ENCODE measurements at regions not wholly inside any gene's neighbourhood (a gene's known extent, or its start where the extent isn't known, plus 50 kb on each side); places are given as distances from the start of the nearest gene placed in this dataset.

DNA sequence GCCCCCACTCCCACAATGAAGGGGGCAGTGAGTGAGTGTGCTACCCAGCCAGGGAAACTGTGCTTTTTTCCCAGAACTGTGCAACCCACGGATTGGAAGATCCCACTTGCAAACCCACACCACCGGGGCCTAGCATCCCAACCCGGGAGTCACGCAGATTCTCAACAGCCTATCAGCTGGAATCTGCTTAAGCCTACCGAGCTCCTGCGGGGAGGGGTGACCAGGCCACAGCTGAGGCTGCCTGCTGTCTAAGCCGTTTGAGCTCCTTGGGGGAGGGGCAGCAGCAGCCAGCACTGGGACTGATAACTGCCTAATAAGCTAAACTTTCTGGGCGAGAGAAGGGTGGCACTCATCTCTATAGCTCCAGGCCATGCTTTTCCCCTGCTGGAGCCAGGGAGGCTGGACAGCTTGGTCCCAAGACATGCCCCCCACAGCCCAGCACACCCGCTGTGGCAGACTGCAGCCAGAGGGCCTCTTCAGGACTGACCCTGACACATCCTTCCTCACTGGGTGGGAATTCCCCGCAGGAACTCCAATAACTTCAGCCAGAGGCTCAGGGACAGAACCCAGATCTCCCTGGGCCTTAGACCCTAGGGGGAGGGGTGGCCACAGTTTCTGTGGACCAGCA, 161.3 kb upstream of the MAGEB18 start:
- TF ChIP-seq, protein P1, sequence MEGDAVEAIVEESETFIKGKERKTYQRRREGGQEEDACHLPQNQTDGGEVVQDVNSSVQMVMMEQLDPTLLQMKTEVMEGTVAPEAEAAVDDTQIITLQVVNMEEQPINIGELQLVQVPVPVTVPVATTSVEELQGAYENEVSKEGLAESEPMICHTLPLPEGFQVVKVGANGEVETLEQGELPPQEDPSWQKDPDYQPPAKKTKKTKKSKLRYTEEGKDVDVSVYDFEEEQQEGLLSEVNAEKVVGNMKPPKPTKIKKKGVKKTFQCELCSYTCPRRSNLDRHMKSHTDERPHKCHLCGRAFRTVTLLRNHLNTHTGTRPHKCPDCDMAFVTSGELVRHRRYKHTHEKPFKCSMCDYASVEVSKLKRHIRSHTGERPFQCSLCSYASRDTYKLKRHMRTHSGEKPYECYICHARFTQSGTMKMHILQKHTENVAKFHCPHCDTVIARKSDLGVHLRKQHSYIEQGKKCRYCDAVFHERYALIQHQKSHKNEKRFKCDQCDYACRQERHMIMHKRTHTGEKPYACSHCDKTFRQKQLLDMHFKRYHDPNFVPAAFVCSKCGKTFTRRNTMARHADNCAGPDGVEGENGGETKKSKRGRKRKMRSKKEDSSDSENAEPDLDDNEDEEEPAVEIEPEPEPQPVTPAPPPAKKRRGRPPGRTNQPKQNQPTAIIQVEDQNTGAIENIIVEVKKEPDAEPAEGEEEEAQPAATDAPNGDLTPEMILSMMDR (IDR thresholded peaks at IDR 0.05) = no peak
- no peak for TF ChIP-seq EP300 (IDR thresholded peaks at IDR 0.05; ENCODE audit: low read depth)
